ENCODE measurements at regions not wholly inside any gene's neighbourhood (a gene's known extent, or its start where the extent isn't known, plus 50 kb on each side); places are given as distances from the start of the nearest gene placed in this dataset.
"Not testable (repeated sequence)": the region's sequence is repeated elsewhere in the genome, so short reads cannot be mapped to it uniquely, and the experiment has no call there.

- TF ChIP-seq CTCF (IDR thresholded peaks at IDR 0.05) (no peak), POLR2A (IDR thresholded peaks at IDR 0.05) (no peak)
- Histone ChIP-seq H3K9me3 (no peaks in the 10 kb centered on the region), H3K4me3 (no peak overlapping the region), H3K4me1 (no peaks in the 10 kb centered on the region), H3K36me3 (ENCODE audit: low read depth, missing control alignments) (no peaks in the 10 kb centered on the region), H3K27ac (no peak overlapping the region), H3K27me3 (no peaks in the 10 kb centered on the region)
- intact Hi-C loops (cut with DNase I; ENCODE audit: low total_unique reads): no loop called here
- 79 to 95% methylated on average over 7 to 9 of the region's 9 CpGs for WGBS, 2 donors
- DNase-seq: no peak
These were observed 147.9 kb downstream of the OR4M2 start for GRCh38 chr15:22228101-22228762.

GRCh38 chr15:22229990-22230819 lies 149.9 kb downstream of the OR4M2 start:
- WGBS, 2 donors: 65 to 71% methylated on average over 12 of the region's 12 CpGs
- TF ChIP-seq POLR2A (IDR thresholded peaks at IDR 0.05) (no peak), CTCF (IDR thresholded peaks at IDR 0.05) (no peak)
- H3K27me3 ChIP-seq: no peaks in the 10 kb centered on the region
- DNase-seq: no peak
- no peak overlapping the region for H3K27ac ChIP-seq
- H3K4me3 ChIP-seq: no peak overlapping the region
- H3K4me1 ChIP-seq: no peaks in the 10 kb centered on the region
- no peaks in the 10 kb centered on the region for H3K9me3 ChIP-seq
- intact Hi-C loops (cut with DNase I; ENCODE audit: low total_unique reads): no loop called here
- no peaks in the 10 kb centered on the region for H3K36me3 ChIP-seq (ENCODE audit: low read depth, missing control alignments)

GRCh38 chr15:22231603-22232002 lies 151.3 kb downstream of the OR4M2 start:
- 52 to 58% methylated on average over 2 of the region's 2 CpGs for WGBS, 2 donors
- no peak for TF ChIP-seq CTCF (IDR thresholded peaks at IDR 0.05)
- no peak for TF ChIP-seq POLR2A (IDR thresholded peaks at IDR 0.05)
- H3K9me3 ChIP-seq: no peaks in the 10 kb centered on the region
- DNase-seq: peak; percentile 38
- intact Hi-C loops (cut with DNase I; ENCODE audit: low total_unique reads): no loop called here
- H3K4me3 ChIP-seq: no peak overlapping the region
- no peak overlapping the region for H3K27ac ChIP-seq
- no peaks in the 10 kb centered on the region for H3K27me3 ChIP-seq
- no peaks in the 10 kb centered on the region for H3K36me3 ChIP-seq (ENCODE audit: low read depth, missing control alignments)
- no peaks in the 10 kb centered on the region for H3K4me1 ChIP-seq

- intact Hi-C loops (cut with DNase I; ENCODE audit: low total_unique reads): no loop called here
- 89 to 95% methylated on average over 3 of the region's 3 CpGs for WGBS, 2 donors
- no peak overlapping the region for H3K27ac ChIP-seq
- H3K4me3 ChIP-seq: no peak overlapping the region
- TF ChIP-seq POLR2A (IDR thresholded peaks at IDR 0.05): no peak
- no peak for TF ChIP-seq CTCF (IDR thresholded peaks at IDR 0.05)
- H3K27me3 ChIP-seq: no peaks in the 10 kb centered on the region
- no peaks in the 10 kb centered on the region for H3K9me3 ChIP-seq
- no peak for DNase-seq
- H3K4me1 ChIP-seq: no peaks in the 10 kb centered on the region
- H3K36me3 ChIP-seq (ENCODE audit: low read depth, missing control alignments): no peaks in the 10 kb centered on the region
These were observed 152.3 kb downstream of the OR4M2 start for GRCh38 chr15:22232675-22233074.

- H3K4me3 ChIP-seq; H3K27ac ChIP-seq; DNase-seq; H3K9me3 ChIP-seq; H3K4me1 ChIP-seq; H3K36me3 ChIP-seq (ENCODE audit: low read depth, missing control alignments); intact Hi-C loops (cut with DNase I; ENCODE audit: low total_unique reads); H3K27me3 ChIP-seq: not testable (repeated sequence)
- WGBS, 2 donors: 67 to 70% methylated on average over 6 to 7 of the region's 7 CpGs
These were observed 155.1 kb downstream of the OR4M2 start for GRCh38 chr15:22235261-22235930.

All from testis (tissue), 2 donors.